HEK293 (cell line): ENCODE measurements at regions not wholly inside any gene's neighbourhood (a gene's known extent, or its start where the extent isn't known, plus 50 kb on each side); places are given as distances from the start of the nearest gene placed in this dataset.

Experiments
- CTCF ChIA-PET: fragments of 350-600 bp; formaldehyde crosslinking; extraction: SDS; loops from one replicate; lab custom pipeline; 2021; ENCODE audit warnings: antibody characterized with exemption; lab: Yijun Ruan, JAX
- POLR2A ChIA-PET: fragments of 300-600 bp; formaldehyde crosslinking; extraction: SDS; loops from one replicate; lab custom pipeline; 2020; ENCODE audit warnings: antibody characterized with exemption, inconsistent platforms; lab: Yijun Ruan, JAX
- H3K27ac ChIP-seq: fragments of 200-500 bp; sonication (Bioruptor generic); 2 replicates; pipeline ENCODE4 v1.5.1; 2014; ENCODE audit warnings: low read depth, low read length, control low read depth, inconsistent platforms; ENCODE audit errors: extremely low read depth
- H3K36me3 ChIP-seq, 2 experiments: fragments of 200-500 bp in 1 of 2; sonication (Bioruptor generic) in 1 of 2; 1 replicate in 1 of 2; 2 replicates in 1 of 2; pipeline ENCODE4 v1.5.1; 2014 to 2017; ENCODE audit warnings: inconsistent platforms in 2 of 2, low read length in 2 of 2; ENCODE audit not compliant: control insufficient read depth in 2 of 2, insufficient read depth in 1 of 2
- H3K4me1 ChIP-seq: fragments of 200-500 bp; sonication (Bioruptor generic); 2 replicates; pipeline ENCODE4 v1.5.1; 2014; ENCODE audit warnings: mild to moderate bottlenecking, low read length, inconsistent platforms; ENCODE audit not compliant: control insufficient read depth, insufficient read depth
- H3K4me3 ChIP-seq: 2 replicates; pipeline ENCODE4 v1.5.1; 2011; ENCODE audit warnings: low read depth, mild to moderate bottlenecking, control low read depth, low read length, moderate library complexity
- H3K9me3 ChIP-seq: fragments of 200-500 bp; sonication (Bioruptor generic); 2 replicates; pipeline ENCODE4 v1.5.1; 2014; ENCODE audit warnings: low read depth, low read length, inconsistent platforms; ENCODE audit not compliant: control insufficient read depth, insufficient read depth
- HOXC10 ChIP-seq: sonication (generic); formaldehyde crosslinking; IDR thresholded peaks from 2 replicates; pipeline ENCODE4 v1.8.1; 2023; ENCODE audit warnings: mild to moderate bottlenecking, missing genetic modification reagents
- IKZF3 ChIP-seq: fragments of 450-650 bp; IDR thresholded peaks from 2 replicates; pipeline ENCODE4 v1.5.0; 2018; ENCODE audit warnings: missing biosample characterization, mild to moderate bottlenecking, missing genetic modification characterization, moderate library complexity
- INSM2 ChIP-seq: fragments of 450-650 bp; formaldehyde crosslinking; IDR thresholded peaks from 2 replicates; pipeline ENCODE4 v1.5.1; 2016; ENCODE audit warnings: missing biosample characterization, missing genetic modification characterization
- MEIS1 ChIP-seq: sonication (generic); formaldehyde crosslinking; IDR thresholded peaks from 2 replicates; pipeline ENCODE4 v1.8.1; 2022; ENCODE audit warnings: missing genetic modification reagents, mild to moderate bottlenecking, borderline replicate concordance
- PRDM1 ChIP-seq: fragments of 450-650 bp; formaldehyde crosslinking; IDR thresholded peaks from 2 replicates; pipeline ENCODE4; 2016; ENCODE audit warnings: missing biosample characterization, missing genetic modification characterization
- PRDM4 ChIP-seq: fragments of 450-650 bp; formaldehyde crosslinking; IDR thresholded peaks from 2 replicates; pipeline ENCODE4 v1.5.1; 2017; ENCODE audit warnings: missing biosample characterization, missing genetic modification characterization
- SP2 ChIP-seq: fragments of 450-650 bp; formaldehyde crosslinking; IDR thresholded peaks from 2 replicates; pipeline ENCODE4 v1.5.1; 2016; ENCODE audit warnings: missing biosample characterization, missing genetic modification characterization
- SP7 ChIP-seq: fragments of 450-650 bp; formaldehyde crosslinking; IDR thresholded peaks from 2 replicates; pipeline ENCODE4 v1.5.1; 2016; ENCODE audit warnings: missing biosample characterization, missing genetic modification characterization
- ZEB2 ChIP-seq: fragments of 450-650 bp; formaldehyde crosslinking; IDR thresholded peaks from 2 replicates; pipeline ENCODE4 v1.5.1; 2016; ENCODE audit warnings: missing biosample characterization, missing genetic modification characterization
- ZFP41 ChIP-seq: fragments of 450-650 bp; formaldehyde crosslinking; IDR thresholded peaks from 2 replicates; pipeline ENCODE4 v1.5.1; 2016; ENCODE audit warnings: missing biosample characterization, missing genetic modification characterization, borderline replicate concordance
- ZNF202 ChIP-seq: fragments of 450-650 bp; formaldehyde crosslinking; IDR thresholded peaks from 2 replicates; pipeline ENCODE4 v1.5.1; 2016; ENCODE audit warnings: missing biosample characterization, missing genetic modification characterization, borderline replicate concordance
- ZNF341 ChIP-seq: fragments of 450-650 bp; formaldehyde crosslinking; IDR thresholded peaks from 2 replicates; pipeline ENCODE4; 2016; ENCODE audit warnings: low read depth, missing biosample characterization, missing genetic modification characterization
- ZNF391 ChIP-seq: fragments of 450-650 bp; formaldehyde crosslinking; IDR thresholded peaks from 2 replicates; pipeline ENCODE4 v1.5.1; 2016; ENCODE audit warnings: low read depth, missing biosample characterization, missing genetic modification characterization, borderline replicate concordance
- ZNF404 ChIP-seq: fragments of 450-650 bp; formaldehyde crosslinking; IDR thresholded peaks from 2 replicates; pipeline ENCODE4 v1.5.1; 2017; ENCODE audit warnings: missing biosample characterization, missing genetic modification characterization
- ZNF501 ChIP-seq: fragments of 450-650 bp; formaldehyde crosslinking; IDR thresholded peaks from 2 replicates; pipeline ENCODE4 v1.5.1; 2016; ENCODE audit warnings: missing biosample characterization, missing genetic modification characterization
- ZNF548 ChIP-seq: fragments of 450-650 bp; formaldehyde crosslinking; IDR thresholded peaks from 2 replicates; pipeline ENCODE4 v1.5.1; 2016; ENCODE audit warnings: missing biosample characterization, missing genetic modification characterization
- ZNF626 ChIP-seq: fragments of 450-650 bp; sonication (Bioruptor Pico); formaldehyde crosslinking; IDR thresholded peaks from 2 replicates; pipeline ENCODE4 v1.5.1; 2018; ENCODE audit warnings: missing biosample characterization, missing genetic modification characterization, inconsistent platforms
- ZNF629 ChIP-seq: fragments of 450-650 bp; formaldehyde crosslinking; IDR thresholded peaks from 2 replicates; pipeline ENCODE4 v1.5.1; 2017; ENCODE audit warnings: missing biosample characterization, missing genetic modification characterization
- ZNF664 ChIP-seq: fragments of 450-650 bp; formaldehyde crosslinking; IDR thresholded peaks from 2 replicates; pipeline ENCODE4 v1.5.1; 2016; ENCODE audit warnings: missing biosample characterization, missing genetic modification characterization
- ZNF777 ChIP-seq: fragments of 450-650 bp; formaldehyde crosslinking; IDR thresholded peaks from 2 replicates; pipeline ENCODE4 v1.5.1; 2017; ENCODE audit warnings: missing biosample characterization, missing genetic modification characterization, borderline replicate concordance
- ZNF843 ChIP-seq: fragments of 450-650 bp; formaldehyde crosslinking; IDR thresholded peaks from 2 replicates; pipeline ENCODE4 v1.5.1; 2016; ENCODE audit warnings: missing biosample characterization, missing genetic modification characterization
- ZSCAN16 ChIP-seq: fragments of 450-650 bp; formaldehyde crosslinking; IDR thresholded peaks from 2 replicates; pipeline ENCODE4 v1.5.1; 2016; ENCODE audit warnings: missing biosample characterization, missing genetic modification characterization
- ZSCAN18 ChIP-seq: fragments of 450-650 bp; formaldehyde crosslinking; IDR thresholded peaks from 2 replicates; pipeline ENCODE4 v1.5.1; 2016; ENCODE audit warnings: missing biosample characterization, missing genetic modification characterization
- TF ChIP-seq, protein P1 (sequence below): fragments of 450-650 bp; formaldehyde crosslinking; IDR thresholded peaks from 2 replicates; pipeline ENCODE4 v1.5.1; 2016; ENCODE audit warnings: missing biosample characterization, missing genetic modification characterization
- TF ChIP-seq, protein P2 (sequence below): fragments of 450-650 bp; formaldehyde crosslinking; IDR thresholded peaks from 2 replicates; pipeline ENCODE4 v1.5.1; 2016; ENCODE audit warnings: missing biosample characterization, missing genetic modification characterization

GRCh38 chr6:56796196-56796532 is 153.5 kb upstream of the DST start:
- CTCF ChIA-PET, result interaction anchor here (0.6 kb wide), 1 partner anchor 84 kb away, joined by 3 read pairs; no protein-coding TSS in a partner anchor
- Histone ChIP-seq H3K4me3 (no peak overlapping the region), H3K9me3 (no peaks in the 10 kb centered on the region), H3K27ac (no peak overlapping the region), H3K36me3 (no peaks in the 10 kb centered on the region), H3K4me1 (peaks cover 19% of the 10 kb centered on the region)
- POLR2A ChIA-PET, result no interaction called here
- TF ChIP-seq ZNF843 (tag by site-specific recombination) (no peak), PRDM4 (peak; percentile 74; the same call in 1 of the 2 replicates), ZEB2 (tag by site-specific recombination) (peak; percentile 32; the same call in 1 of the 2 replicates), SP2 (tag by site-specific recombination) (no peak), ZNF777 (tag by site-specific recombination) (no peak), HOXC10 (no peak), INSM2 (tag by site-specific recombination) (no peak), ZSCAN16 (tag by site-specific recombination) (no peak), ZNF629 (tag by site-specific recombination) (peak; percentile 22; the same call in 1 of the 2 replicates), ZNF548 (tag by site-specific recombination) (no peak), ZNF664 (no peak), ZNF341 (no peak), ZNF501 (tag by site-specific recombination) (no peak), ZNF404 (tag by site-specific recombination) (no peak), ZFP41 (tag by site-specific recombination) (no peak), PRDM1 (tag by site-specific recombination) (peak; percentile 13; the same call in 1 of the 2 replicates), IKZF3 (tag by site-specific recombination) (no peak), ZNF626 (tag by site-specific recombination) (no peak), ZSCAN18 (tag by site-specific recombination) (no peak), SP7 (peak; percentile 43; the same call in 1 of the 2 replicates), ZNF391 (tag by site-specific recombination) (no peak), ZNF202 (no peak), MEIS1 (no peak)
- TF ChIP-seq, protein P1, sequence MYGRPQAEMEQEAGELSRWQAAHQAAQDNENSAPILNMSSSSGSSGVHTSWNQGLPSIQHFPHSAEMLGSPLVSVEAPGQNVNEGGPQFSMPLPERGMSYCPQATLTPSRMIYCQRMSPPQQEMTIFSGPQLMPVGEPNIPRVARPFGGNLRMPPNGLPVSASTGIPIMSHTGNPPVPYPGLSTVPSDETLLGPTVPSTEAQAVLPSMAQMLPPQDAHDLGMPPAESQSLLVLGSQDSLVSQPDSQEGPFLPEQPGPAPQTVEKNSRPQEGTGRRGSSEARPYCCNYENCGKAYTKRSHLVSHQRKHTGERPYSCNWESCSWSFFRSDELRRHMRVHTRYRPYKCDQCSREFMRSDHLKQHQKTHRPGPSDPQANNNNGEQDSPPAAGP, result no peak
- TF ChIP-seq, protein P2, sequence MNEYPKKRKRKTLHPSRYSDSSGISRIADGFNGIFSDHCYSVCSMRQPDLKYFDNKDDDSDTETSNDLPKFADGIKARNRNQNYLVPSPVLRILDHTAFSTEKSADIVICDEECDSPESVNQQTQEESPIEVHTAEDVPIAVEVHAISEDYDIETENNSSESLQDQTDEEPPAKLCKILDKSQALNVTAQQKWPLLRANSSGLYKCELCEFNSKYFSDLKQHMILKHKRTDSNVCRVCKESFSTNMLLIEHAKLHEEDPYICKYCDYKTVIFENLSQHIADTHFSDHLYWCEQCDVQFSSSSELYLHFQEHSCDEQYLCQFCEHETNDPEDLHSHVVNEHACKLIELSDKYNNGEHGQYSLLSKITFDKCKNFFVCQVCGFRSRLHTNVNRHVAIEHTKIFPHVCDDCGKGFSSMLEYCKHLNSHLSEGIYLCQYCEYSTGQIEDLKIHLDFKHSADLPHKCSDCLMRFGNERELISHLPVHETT (tag by site-specific recombination), result no peak
